RWPE1 (cell line): ENCODE measurements at regions not wholly inside any gene's neighbourhood (a gene's known extent, or its start where the extent isn't known, plus 50 kb on each side); places are given as distances from the start of the nearest gene placed in this dataset.

Source experiments
- CTCF ChIA-PET: fragments of 350-600 bp; sonication (Branson Sonifier 250); formaldehyde crosslinking; extraction: SDS; loops from one replicate; lab custom pipeline; 2021; lab: Yijun Ruan, JAX
- POLR2A ChIA-PET: fragments of 400-600 bp; formaldehyde crosslinking; extraction: SDS; loops from one replicate; lab custom pipeline; 2020; ENCODE audit warnings: antibody characterized with exemption; ENCODE audit not compliant: low non-redundant PET; lab: Yijun Ruan, JAX
- DNase-seq: peaks from one replicate; pipeline ENCODE4 v3.0.0; 2012; ENCODE audit warnings: low spot score
- H3K27ac ChIP-seq: fragments of 450-650 bp; 2 replicates; pipeline ENCODE4 v1.5.1; 2017
- CTCF ChIP-seq: fragments of 450-650 bp; conservative IDR thresholded peaks from 2 replicates; pipeline ENCODE4 v1.5.1; 2017; ENCODE audit warnings: low read depth, mild to moderate bottlenecking

GRCh38 chr9:73402081-73403028 lies 250.7 kb downstream of the ANXA1 start:
- no peak overlapping the region for H3K27ac ChIP-seq
- TF ChIP-seq CTCF, result no peak
- ChIA-PET CTCF (no interaction called here), POLR2A (no interaction called here)
- no peak for DNase-seq

- DNase-seq, result no peak
- ChIA-PET CTCF (no interaction called here), POLR2A (no interaction called here)
- H3K27ac ChIP-seq, result no peak overlapping the region
- TF ChIP-seq CTCF, result no peak
These were observed 259.8 kb downstream of the ANXA1 start for GRCh38 chr9:73411494-73411893.

- no peak overlapping the region for H3K27ac ChIP-seq
- CTCF ChIA-PET, result interaction anchor here (0.7 kb wide), 1 partner anchor 330 kb away, joined by 3 read pairs; no protein-coding TSS in a partner anchor
- TF ChIP-seq CTCF, result no peak
- POLR2A ChIA-PET, result no interaction called here
- no peak for DNase-seq
These were observed 261.2 kb downstream of the ANXA1 start for GRCh38 chr9:73412874-73413273.

- no peak for TF ChIP-seq CTCF
- CTCF ChIA-PET, result no interaction called here
- POLR2A ChIA-PET, result no interaction called here
- H3K27ac ChIP-seq, result no peak overlapping the region
- DNase-seq, result no peak
These were observed 272.2 kb downstream of the ANXA1 start for GRCh38 chr9:73423891-73424290.

GRCh38 chr9:73426269-73426668 lies 274.6 kb downstream of the ANXA1 start:
- ChIA-PET POLR2A (no interaction called here), CTCF (no interaction called here)
- H3K27ac ChIP-seq, result no peak overlapping the region
- no peak for DNase-seq
- TF ChIP-seq CTCF, result no peak

GRCh38 chr9:73434826-73435225 lies 283.2 kb downstream of the ANXA1 start:
- ChIA-PET CTCF (no interaction called here), POLR2A (no interaction called here)
- no peak overlapping the region for H3K27ac ChIP-seq
- DNase-seq, result no peak
- TF ChIP-seq CTCF, result no peak
